B cell (primary cell): ENCODE measurements at regions not wholly inside any gene's neighbourhood (a gene's known extent, or its start where the extent isn't known, plus 50 kb on each side); places are given as distances from the start of the nearest gene placed in this dataset.

Source experiments
- ATAC-seq: fragments of 200-7000 bp; cut with Tn5 transposase; one replicate; pipeline ENCODE4 v1.10.0; 2021; ENCODE audit warnings: low read depth, mild to moderate bottlenecking, moderate number of reproducible peaks, moderate library complexity
- CTCF ChIA-PET: fragments of 350-600 bp; sonication (Branson Sonifier 250); formaldehyde crosslinking; loops from one replicate; lab custom pipeline; 2021; ENCODE audit warnings: antibody characterized with exemption, inconsistent platforms; lab: Charles Lee
- POLR2A ChIA-PET: fragments of 350-600 bp; sonication (Branson Sonifier 250); formaldehyde crosslinking; loops from one replicate; lab custom pipeline; 2021; ENCODE audit warnings: antibody characterized with exemption; lab: Charles Lee
- DNase-seq: peaks from one replicate; pipeline ENCODE4 v3.0.0; 2013
- H2AFZ ChIP-seq: 2 replicates; pipeline ENCODE4 v1.6.1; 2012; ENCODE audit warnings: mild to moderate bottlenecking, low read depth, low read length; ENCODE audit not compliant: insufficient read depth, poor library complexity, severe bottlenecking
- H3K27ac ChIP-seq, 2 donors: 1 replicate in 1 of 2; 2 replicates in 1 of 2; pipeline ENCODE4 v1.5.1; 2012 to 2013; ENCODE audit warnings: low read length in 2 of 2, mild to moderate bottlenecking in 2 of 2, moderate library complexity in 1 of 2
- H3K27me3 ChIP-seq, 4 experiments: fragments of 200-600 bp in 1 of 4; sonication (generic) in 1 of 4; replicated peaks in 1 of 4; 1 replicate in 2 of 4; 2 replicates in 2 of 4; pipeline versions ENCODE4 v1.6.1 to v1.7.0; 2013 to 2016; ENCODE audit warnings: low read length in 3 of 4, mild to moderate bottlenecking in 2 of 4, mixed read lengths in 1 of 4, moderate library complexity in 1 of 4; ENCODE audit not compliant: insufficient read depth in 4 of 4, control insufficient read depth in 3 of 4; ENCODE audit errors: control extremely low read depth in 1 of 4
- H3K36me3 ChIP-seq, 2 experiments: replicated peaks in 1 of 2; 1 replicate in 1 of 2; 2 replicates in 1 of 2; pipeline versions ENCODE4 v1.6.1 to v1.7.1; 2013; ENCODE audit warnings: low read length in 1 of 2; ENCODE audit not compliant: insufficient read depth in 2 of 2, control insufficient read depth in 1 of 2; ENCODE audit errors: control extremely low read depth in 1 of 2, extremely low read depth in 1 of 2
- H3K4me1 ChIP-seq, 2 donors: fragments of 200-600 bp in 1 of 2; sonication (generic) in 1 of 2; 1 replicate in 1 of 2; 2 replicates in 1 of 2; pipeline versions ENCODE4 v1.5.1 to v1.6.1; 2013 to 2017; ENCODE audit warnings: low read length in 2 of 2; ENCODE audit not compliant: control insufficient read depth in 2 of 2, insufficient read depth in 2 of 2
- H3K4me2 ChIP-seq: replicated peaks from 2 replicates; pipeline ENCODE3; 2012; ENCODE audit warnings: mild to moderate bottlenecking, low read depth, low read length; ENCODE audit not compliant: poor library complexity, severe bottlenecking
- H3K4me3 ChIP-seq, 5 experiments: fragments of 200-600 bp in 1 of 5; sonication (generic) in 1 of 5; 1 replicate in 3 of 5; 2 replicates in 2 of 5; pipeline versions ENCODE4 v1.5.1 to v1.7.0; 2011 to 2016; ENCODE audit warnings: low read length in 4 of 5, mild to moderate bottlenecking in 4 of 5, low read depth in 2 of 5, control low read depth in 1 of 5, moderate library complexity in 1 of 5; ENCODE audit not compliant: insufficient read depth in 1 of 5; ENCODE audit errors: control extremely low read depth in 1 of 5, extremely low read depth in 1 of 5
- H3K79me2 ChIP-seq: fragments of 200-600 bp; sonication (generic); one replicate; pipeline ENCODE4 v1.6.0; 2016; ENCODE audit warnings: low read length; ENCODE audit not compliant: control insufficient read depth, insufficient read depth
- H3K9ac ChIP-seq: fragments of 200-600 bp; sonication (generic); 2 replicates; pipeline ENCODE4 v1.6.1; 2017; ENCODE audit warnings: mild to moderate bottlenecking, low read length, moderate library complexity
- H3K9me3 ChIP-seq, 3 donors: one replicate each; pipeline versions ENCODE4 v1.6.1 to v1.7.1; 2013; ENCODE audit warnings: low read length in 2 of 3; ENCODE audit not compliant: control insufficient read depth in 2 of 3, insufficient read depth in 1 of 3; ENCODE audit errors: control extremely low read depth in 1 of 3
- H4K20me1 ChIP-seq: 2 replicates; pipeline ENCODE4 v1.6.0; 2012; ENCODE audit warnings: mild to moderate bottlenecking, low read length; ENCODE audit not compliant: insufficient read depth, control insufficient read depth, poor library complexity, severe bottlenecking
- H3K27ac Mint-ChIP-seq: one replicate; pipeline ENCODE4 v1.8.0; 2021; ENCODE audit warnings: mixed read lengths
- H3K27me3 Mint-ChIP-seq: one replicate; pipeline ENCODE4 v1.8.0; 2021; ENCODE audit warnings: mixed read lengths
- H3K4me1 Mint-ChIP-seq: one replicate; pipeline ENCODE4 v1.8.0; 2021; ENCODE audit warnings: mixed read lengths
- H3K4me3 Mint-ChIP-seq: one replicate; pipeline ENCODE4 v1.8.0; 2021; ENCODE audit warnings: mixed read lengths
- H3K9me3 Mint-ChIP-seq: one replicate; pipeline ENCODE4 v1.8.0; 2022; ENCODE audit warnings: mixed read lengths; ENCODE audit not compliant: insufficient read depth
- CTCF ChIP-seq: fragments of 200-600 bp; IDR thresholded peaks from one replicate; pipeline ENCODE4 v1.8.0; 2022; ENCODE audit warnings: antibody characterized with exemption, mild to moderate bottlenecking
- EZH2 ChIP-seq: IDR thresholded peaks from 2 replicates; pipeline ENCODE4 v1.6.1; 2012; ENCODE audit warnings: borderline replicate concordance, low read depth, mild to moderate bottlenecking, moderate library complexity, low read length; ENCODE audit not compliant: insufficient read depth, poor library complexity, severe bottlenecking
- WGBS: methylation state at CpG from one replicate; pipeline ENCODE4 v1.1.5; 2013; ENCODE audit warnings: missing lambda C conversion rate; ENCODE audit not compliant: insufficient coverage; 5-methylcytosine and 5-hydroxymethylcytosine counted together
- intact Hi-C: fragments of 100-400 bp; cut with micrococcal nuclease; formaldehyde crosslinking; loops from one replicate; pipeline ENCODE4 v1.10.0; 2022

GRCh38 chr10:123611876-123612275 is 54.3 kb upstream of the GPR26 start:
- Mint-ChIP-seq H3K27me3 (peaks cover 34% of the 10 kb centered on the region), H3K4me1 (no peaks in the 10 kb centered on the region), H3K27ac (no peak overlapping the region), H3K9me3 (peaks cover 2% of the 10 kb centered on the region), H3K4me3 (no peak overlapping the region)
- H3K9me3 ChIP-seq: peaks cover 0 to 11% (median 0%) of the 10 kb centered on the region in 3 donors
- H3K79me2 ChIP-seq: no peaks in the 10 kb centered on the region
- H3K27ac ChIP-seq: no peak overlapping the region
- H3K4me3 ChIP-seq: no peak overlapping the region
- H4K20me1 ChIP-seq: no peaks in the 10 kb centered on the region
- ChIA-PET POLR2A (no interaction called here), CTCF (no interaction called here)
- H3K4me1 ChIP-seq: no peaks in the 10 kb centered on the region
- H3K36me3 ChIP-seq: no peaks in the 10 kb centered on the region
- no peak for ATAC-seq
- no peak overlapping the region for H3K4me2 ChIP-seq
- no peak overlapping the region for H2AFZ ChIP-seq
- 75% methylated on average over 1 of the region's 3 CpGs for whole genome bisulfite sequencing
- no peak overlapping the region for H3K9ac ChIP-seq
- no peaks in the 10 kb centered on the region for H3K27me3 ChIP-seq
- no peak for TF ChIP-seq CTCF
- no peak for TF ChIP-seq EZH2
- no peak for DNase-seq
- intact Hi-C loops: no loop called here

DNA sequence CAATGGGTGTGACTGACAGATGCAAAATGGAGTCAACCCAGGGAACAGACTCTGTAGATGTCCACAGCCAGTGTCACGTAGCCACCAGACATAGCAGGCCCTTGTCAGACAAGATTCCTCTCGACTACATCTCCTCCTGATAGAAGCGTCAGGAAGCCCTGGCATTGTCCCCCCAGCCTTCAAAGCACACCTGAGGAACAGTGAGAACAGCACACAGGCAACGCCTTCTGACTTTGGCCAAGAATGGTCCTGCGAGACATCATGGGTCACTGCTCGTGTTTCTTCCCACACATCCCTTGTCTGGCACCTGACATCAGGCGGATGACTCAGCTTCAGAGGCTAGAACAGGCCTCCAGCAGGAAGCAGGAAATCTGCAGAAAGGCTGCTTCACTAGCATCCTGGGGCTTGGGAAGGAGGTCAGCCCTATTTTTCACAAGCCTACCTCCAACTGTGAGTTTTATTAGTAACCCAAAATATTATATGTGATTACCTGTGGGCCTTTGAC is 52.8 kb upstream of the GPR26 start:
- H3K27ac Mint-ChIP-seq: no peak overlapping the region
- POLR2A ChIA-PET: no interaction called here
- H3K9me3 ChIP-seq: peaks cover 0 to 11% (median 0%) of the 10 kb centered on the region in 3 donors
- no peak overlapping the region for H2AFZ ChIP-seq
- H3K4me1 ChIP-seq: no peaks in the 10 kb centered on the region
- H3K4me3 ChIP-seq: no peak overlapping the region
- H3K9me3 Mint-ChIP-seq: no peaks in the 10 kb centered on the region
- intact Hi-C loops: no loop called here
- ATAC-seq (no peak), DNase-seq (no peak)
- no peaks in the 10 kb centered on the region for H3K36me3 ChIP-seq
- H3K4me3 Mint-ChIP-seq: no peak overlapping the region
- 78% methylated on average over 7 of the region's 7 CpGs for WGBS
- no peak overlapping the region for H3K27ac ChIP-seq
- H3K4me1 Mint-ChIP-seq: no peaks in the 10 kb centered on the region
- H3K9ac ChIP-seq: no peak overlapping the region
- H3K27me3 Mint-ChIP-seq: peaks cover 20% of the 10 kb centered on the region
- no peaks in the 10 kb centered on the region for H4K20me1 ChIP-seq
- CTCF ChIA-PET: no interaction called here
- no peaks in the 10 kb centered on the region for H3K27me3 ChIP-seq
- no peaks in the 10 kb centered on the region for H3K79me2 ChIP-seq
- TF ChIP-seq EZH2 (no peak), CTCF (no peak)
- no peak overlapping the region for H3K4me2 ChIP-seq
